CD4-positive, alpha-beta memory T cell (primary cell): ENCODE measurements at regions not wholly inside any gene's neighbourhood (a gene's known extent, or its start where the extent isn't known, plus 50 kb on each side); places are given as distances from the start of the nearest gene placed in this dataset.

Experiments
- CTCF ChIA-PET: fragments of 350-600 bp; sonication (Branson Sonifier 250); formaldehyde crosslinking; loops from one replicate; lab custom pipeline; 2021; ENCODE audit warnings: inconsistent platforms; ENCODE audit not compliant: partially characterized antibody; lab: Charles Lee
- POLR2A ChIA-PET: fragments of 350-600 bp; sonication (Branson Sonifier 250); formaldehyde crosslinking; loops from one replicate; lab custom pipeline; 2021; ENCODE audit not compliant: partially characterized antibody; lab: Charles Lee
- DNase-seq, 5 donors: peaks; one replicate each; pipeline versions ENCODE4 v3.0.0 to v3.0.0-alpha.2; 2020 to 2022; ENCODE audit warnings: mixed read lengths in 1 of 5
- H3K27ac ChIP-seq: one replicate; pipeline ENCODE4 v1.7.0; 2013; ENCODE audit warnings: low read depth, low read length
- H3K27me3 ChIP-seq: 2 replicates; pipeline ENCODE4 v1.7.0; 2013; ENCODE audit warnings: mild to moderate bottlenecking, low read length, moderate library complexity; ENCODE audit not compliant: insufficient read depth
- H3K36me3 ChIP-seq: 2 replicates; pipeline ENCODE4 v1.7.0; 2013; ENCODE audit warnings: mild to moderate bottlenecking, low read length, moderate library complexity; ENCODE audit not compliant: insufficient read depth
- H3K4me1 ChIP-seq: 2 replicates; pipeline ENCODE4 v1.7.0; 2013; ENCODE audit warnings: mild to moderate bottlenecking, low read length, moderate library complexity; ENCODE audit not compliant: insufficient read depth
- H3K4me3 ChIP-seq, 2 donors: one replicate each; pipeline ENCODE4 v1.7.0; 2013; ENCODE audit warnings: low read length in 2 of 2, mild to moderate bottlenecking in 1 of 2
- H3K9me3 ChIP-seq, 2 donors: one replicate each; pipeline ENCODE4 v1.7.0; 2013; ENCODE audit warnings: low read length in 2 of 2, control low read depth in 1 of 2; ENCODE audit not compliant: control insufficient read depth in 1 of 2
- H3K27ac Mint-ChIP-seq, 7 donors: one replicate each; pipeline ENCODE4 v1.8.0; 2020 to 2021; ENCODE audit warnings: mixed read lengths in 7 of 7, mild to moderate bottlenecking in 6 of 7, inconsistent platforms in 3 of 7, moderate library complexity in 3 of 7
- H3K27me3 Mint-ChIP-seq, 2 donors: one replicate each; pipeline ENCODE4 v1.8.0; 2020 to 2021; ENCODE audit warnings: mixed read lengths in 2 of 2
- H3K36me3 Mint-ChIP-seq, 2 donors: one replicate each; pipeline ENCODE4 v1.8.0; 2020 to 2021; ENCODE audit warnings: mixed read lengths in 2 of 2, inconsistent platforms in 1 of 2, mild to moderate bottlenecking in 1 of 2
- H3K4me1 Mint-ChIP-seq, 4 donors: one replicate each; pipeline ENCODE4 v1.8.0; 2020 to 2021; ENCODE audit warnings: mixed read lengths in 4 of 4, mild to moderate bottlenecking in 1 of 4
- H3K4me3 Mint-ChIP-seq, 8 donors: one replicate each; pipeline ENCODE4 v1.8.0; 2020 to 2021; ENCODE audit warnings: mixed read lengths in 8 of 8, mild to moderate bottlenecking in 7 of 8, moderate library complexity in 6 of 8, inconsistent platforms in 3 of 8
- H3K9me3 Mint-ChIP-seq, 8 donors: one replicate each; pipeline ENCODE4 v1.8.0; 2020 to 2021; ENCODE audit warnings: mixed read lengths in 8 of 8, mild to moderate bottlenecking in 5 of 8, inconsistent platforms in 3 of 8, moderate library complexity in 1 of 8
- intact Hi-C: fragments of 100-400 bp; cut with micrococcal nuclease; formaldehyde crosslinking; loops from one replicate; pipeline ENCODE4 v1.15.1; 2023

DNA sequence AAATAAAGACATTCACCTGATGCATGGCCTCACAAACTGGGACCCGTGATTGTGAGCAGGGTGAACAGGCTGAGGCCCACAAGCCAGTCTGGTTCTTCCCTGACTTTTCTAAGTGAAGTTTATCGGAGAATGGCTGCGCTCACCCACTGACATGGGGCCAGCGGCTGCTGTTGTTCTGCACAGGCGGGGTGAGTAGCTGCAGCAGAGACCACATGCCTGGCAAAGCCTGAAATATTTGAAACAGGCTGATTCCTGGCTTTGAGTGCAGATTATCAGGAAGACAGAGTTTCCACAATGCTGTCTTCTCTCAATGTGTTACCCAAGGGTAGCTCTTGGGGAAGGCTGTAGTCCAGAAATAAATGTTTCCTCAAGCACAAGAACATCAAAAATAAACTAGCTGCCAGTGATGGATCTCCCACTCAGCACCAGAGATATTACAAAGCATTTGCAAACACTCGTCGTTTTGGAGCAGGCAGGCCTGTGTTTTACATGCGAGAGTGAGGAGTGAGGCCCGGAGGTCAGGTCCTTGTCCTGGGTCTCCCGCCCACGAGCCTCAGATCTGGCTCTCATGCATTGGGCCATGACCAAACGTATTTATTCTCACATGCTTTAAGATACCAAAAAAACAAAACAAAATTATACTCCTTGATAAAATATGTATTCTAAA, 647.1 kb downstream of the GALR1 start:
- intact Hi-C loops: no loop called here
- ChIA-PET CTCF (interaction anchor here (1.5 kb wide), 1 partner anchor 14 kb away, joined by 3 read pairs; no protein-coding TSS in a partner anchor), POLR2A (no interaction called here)
- Histone ChIP-seq H3K27ac (no peak overlapping the region), H3K27me3 (no peaks in the 10 kb centered on the region), H3K36me3 (no peaks in the 10 kb centered on the region), H3K4me1 (peaks cover 5% of the 10 kb centered on the region), H3K4me3 (no peak overlapping the region), H3K9me3 (no peaks in the 10 kb centered on the region)
- Mint-ChIP-seq H3K27me3 (peaks cover 10 to 12% of the 10 kb centered on the region in 2 donors), H3K27ac (no peak overlapping the region), H3K36me3 (no peaks in the 10 kb centered on the region), H3K4me3 (no peak overlapping the region), H3K9me3 (no peaks in the 10 kb centered on the region), H3K4me1 (peaks cover 0 to 4% (median 2%) of the 10 kb centered on the region in 4 donors)
- DNase-seq: no peak

DNA sequence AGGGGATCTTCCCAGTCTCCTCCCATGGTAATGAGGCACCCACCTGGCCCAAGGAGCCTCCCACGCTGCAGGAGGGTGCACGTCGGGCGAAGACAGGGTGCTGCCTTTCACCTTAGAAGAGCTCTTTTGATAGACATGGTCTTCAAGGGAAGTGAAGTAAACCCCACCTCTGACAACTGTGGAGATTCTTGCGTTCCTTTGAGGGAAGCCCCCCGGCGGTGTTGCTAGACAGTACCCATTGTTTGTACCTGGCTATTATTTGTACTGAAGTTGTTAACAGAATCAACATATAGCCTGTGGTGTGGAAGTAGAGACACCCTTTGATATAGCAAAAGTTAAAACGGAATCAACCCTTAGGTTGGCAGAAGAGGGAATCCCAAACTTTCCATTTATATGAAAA, 648.0 kb downstream of the GALR1 start:
- no peak overlapping the region for H3K27ac ChIP-seq
- peaks cover 0 to 4% (median 2%) of the 10 kb centered on the region in 4 donors for H3K4me1 Mint-ChIP-seq
- no peak overlapping the region for H3K4me3 ChIP-seq
- H3K36me3 Mint-ChIP-seq: no peaks in the 10 kb centered on the region
- H3K4me3 Mint-ChIP-seq: no peak overlapping the region
- H3K36me3 ChIP-seq: no peaks in the 10 kb centered on the region
- no peaks in the 10 kb centered on the region for H3K9me3 Mint-ChIP-seq
- no peak overlapping the region for H3K27ac Mint-ChIP-seq
- peaks cover 10 to 12% of the 10 kb centered on the region in 2 donors for H3K27me3 Mint-ChIP-seq
- H3K4me1 ChIP-seq: peaks cover 5% of the 10 kb centered on the region
- ChIA-PET CTCF (interaction anchor here (1.5 kb wide), 1 partner anchor 13 kb away, joined by 3 read pairs; no protein-coding TSS in a partner anchor), POLR2A (no interaction called here)
- DNase-seq: no peak
- H3K9me3 ChIP-seq: no peaks in the 10 kb centered on the region
- intact Hi-C loops: no loop called here
- no peaks in the 10 kb centered on the region for H3K27me3 ChIP-seq

DNA sequence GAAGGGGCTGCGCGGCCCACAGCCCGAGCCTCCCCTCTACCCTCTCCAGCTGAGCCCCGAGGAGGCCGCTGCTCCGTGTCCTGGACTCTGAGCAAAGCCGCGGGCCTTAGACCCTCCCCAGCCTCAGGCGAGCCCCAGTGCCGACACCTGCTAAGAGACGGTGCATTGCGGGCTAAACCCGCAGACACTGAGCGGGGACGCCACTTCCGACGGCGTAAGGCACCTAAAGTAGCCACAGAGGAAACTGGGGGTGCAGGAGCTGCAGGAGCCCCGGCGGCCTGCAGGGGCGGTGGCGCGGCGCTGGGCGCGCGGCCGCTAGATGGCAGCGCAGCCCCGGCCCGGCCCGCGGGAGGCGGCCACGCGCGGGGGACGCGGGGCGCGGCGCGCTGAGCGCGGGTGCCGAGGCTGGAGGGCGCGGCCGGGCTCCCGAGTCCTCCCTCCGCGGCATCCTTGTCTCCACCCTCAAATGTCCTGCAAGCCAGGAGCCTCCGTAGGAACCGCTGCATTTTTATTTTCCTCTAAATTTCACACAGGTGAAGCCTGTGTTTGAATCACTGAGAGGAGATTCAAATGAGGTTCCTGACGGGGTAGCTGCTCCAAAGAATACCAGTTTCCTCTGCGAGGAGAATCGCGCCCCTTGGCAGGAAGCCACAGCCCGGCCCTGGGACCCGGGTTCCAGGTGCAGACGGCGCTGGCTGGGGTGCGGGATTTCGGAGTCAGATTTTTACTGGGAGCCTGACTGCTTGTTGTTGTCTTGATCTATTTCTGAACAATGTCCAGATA, 650.5 kb downstream of the GALR1 start:
- Mint-ChIP-seq H3K9me3 (no peaks in the 10 kb centered on the region), H3K36me3 (no peaks in the 10 kb centered on the region), H3K27ac (no peak overlapping the region), H3K4me1 (peaks cover 0 to 4% (median 2%) of the 10 kb centered on the region in 4 donors), H3K4me3 (peak overlapping the region in 7 of 8 donors; percentile 35 to 76 (median 52)), H3K27me3 (peaks cover 0 to 10% of the 10 kb centered on the region in 2 donors)
- H3K36me3 ChIP-seq: no peaks in the 10 kb centered on the region
- no peak overlapping the region for H3K4me3 ChIP-seq
- peaks cover 5% of the 10 kb centered on the region for H3K4me1 ChIP-seq
- no peaks in the 10 kb centered on the region for H3K9me3 ChIP-seq
- H3K27me3 ChIP-seq: no peaks in the 10 kb centered on the region
- no peak overlapping the region for H3K27ac ChIP-seq
- ChIA-PET CTCF (interaction anchor here (0.8 to 1.5 kb wide), 4 partner anchors 9 to 100 kb away, joined by 3 to 5 read pairs (median 3); no protein-coding TSS in a partner anchor), POLR2A (no interaction called here)
- DNase-seq: peak; percentile 43 to 61 (median 54)
- intact Hi-C loops: loop anchor here (5.0 kb wide), 1 partner anchor 1347 kb away; no protein-coding TSS in a partner anchor

DNA sequence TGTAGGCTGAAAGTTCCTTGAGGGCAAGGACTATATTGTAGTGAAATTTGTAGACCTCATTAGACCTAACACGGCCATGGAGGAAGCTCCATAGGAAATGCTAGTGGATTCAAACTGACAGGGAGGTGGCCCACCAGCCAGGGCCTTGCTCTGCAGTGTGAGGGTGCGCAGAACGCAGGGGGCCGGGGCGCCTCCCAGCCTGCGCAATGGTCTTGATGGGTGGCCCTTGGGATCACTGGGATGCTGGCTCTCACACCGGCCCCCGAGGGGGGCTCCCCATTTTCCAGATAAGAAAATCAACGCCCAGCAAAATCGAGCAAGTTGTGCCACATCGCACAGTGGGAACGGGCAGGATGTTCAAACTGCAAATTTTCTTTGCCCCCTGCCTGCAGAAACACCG, 655.4 kb downstream of the GALR1 start:
- Histone ChIP-seq H3K27ac (no peak overlapping the region), H3K9me3 (no peaks in the 10 kb centered on the region), H3K4me1 (no peaks in the 10 kb centered on the region), H3K4me3 (no peak overlapping the region), H3K27me3 (no peaks in the 10 kb centered on the region), H3K36me3 (no peaks in the 10 kb centered on the region)
- Mint-ChIP-seq H3K27ac (no peak overlapping the region), H3K36me3 (no peaks in the 10 kb centered on the region), H3K4me1 (peaks cover 0 to under 1% (median 0%) of the 10 kb centered on the region in 4 donors), H3K4me3 (no peak overlapping the region), H3K27me3 (peaks cover 0 to 1% of the 10 kb centered on the region in 2 donors), H3K9me3 (no peaks in the 10 kb centered on the region)
- ChIA-PET POLR2A (no interaction called here), CTCF (no interaction called here)
- DNase-seq: no peak
- intact Hi-C loops: no loop called here

DNA sequence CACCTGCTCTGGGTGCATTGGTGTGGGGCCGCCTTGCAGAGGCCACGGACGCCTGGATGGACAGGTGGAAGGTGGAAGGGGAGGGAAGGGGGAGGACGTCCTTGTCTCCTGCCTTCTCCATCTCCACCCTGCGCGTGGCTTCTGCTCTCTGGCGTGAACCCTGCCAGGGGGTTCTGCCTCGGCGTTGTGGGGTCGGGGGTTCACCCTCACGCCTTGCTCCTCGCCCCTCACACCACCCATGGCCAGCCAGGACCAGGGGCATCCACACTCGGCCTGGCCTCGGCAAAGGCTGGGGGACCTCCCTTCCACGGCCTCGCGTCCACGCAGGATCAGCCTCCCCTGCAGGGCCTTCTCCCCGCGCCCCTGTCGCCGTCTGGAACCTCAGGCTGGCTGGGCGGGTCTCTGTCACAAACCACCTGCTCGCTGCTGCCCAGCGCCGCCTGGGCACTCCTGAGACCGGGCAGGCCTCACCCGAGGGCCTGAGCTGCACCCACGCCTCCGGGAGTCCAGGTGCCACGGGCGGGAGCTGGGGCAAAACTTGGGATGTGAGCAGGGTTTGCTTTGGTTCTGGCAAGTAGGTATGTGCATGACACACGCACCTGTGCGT, 655.9 kb downstream of the GALR1 start:
- Mint-ChIP-seq H3K27me3 (peaks cover 0 to 1% of the 10 kb centered on the region in 2 donors), H3K36me3 (no peaks in the 10 kb centered on the region), H3K9me3 (no peaks in the 10 kb centered on the region), H3K4me1 (no peaks in the 10 kb centered on the region), H3K27ac (no peak overlapping the region), H3K4me3 (no peak overlapping the region)
- Histone ChIP-seq H3K4me1 (no peaks in the 10 kb centered on the region), H3K27me3 (no peaks in the 10 kb centered on the region), H3K36me3 (no peaks in the 10 kb centered on the region), H3K9me3 (no peaks in the 10 kb centered on the region), H3K27ac (no peak overlapping the region), H3K4me3 (no peak overlapping the region)
- peak in 1 of 5 donors; percentile 30 for DNase-seq
- intact Hi-C loops: no loop called here
- ChIA-PET CTCF (no interaction called here), POLR2A (no interaction called here)

DNA sequence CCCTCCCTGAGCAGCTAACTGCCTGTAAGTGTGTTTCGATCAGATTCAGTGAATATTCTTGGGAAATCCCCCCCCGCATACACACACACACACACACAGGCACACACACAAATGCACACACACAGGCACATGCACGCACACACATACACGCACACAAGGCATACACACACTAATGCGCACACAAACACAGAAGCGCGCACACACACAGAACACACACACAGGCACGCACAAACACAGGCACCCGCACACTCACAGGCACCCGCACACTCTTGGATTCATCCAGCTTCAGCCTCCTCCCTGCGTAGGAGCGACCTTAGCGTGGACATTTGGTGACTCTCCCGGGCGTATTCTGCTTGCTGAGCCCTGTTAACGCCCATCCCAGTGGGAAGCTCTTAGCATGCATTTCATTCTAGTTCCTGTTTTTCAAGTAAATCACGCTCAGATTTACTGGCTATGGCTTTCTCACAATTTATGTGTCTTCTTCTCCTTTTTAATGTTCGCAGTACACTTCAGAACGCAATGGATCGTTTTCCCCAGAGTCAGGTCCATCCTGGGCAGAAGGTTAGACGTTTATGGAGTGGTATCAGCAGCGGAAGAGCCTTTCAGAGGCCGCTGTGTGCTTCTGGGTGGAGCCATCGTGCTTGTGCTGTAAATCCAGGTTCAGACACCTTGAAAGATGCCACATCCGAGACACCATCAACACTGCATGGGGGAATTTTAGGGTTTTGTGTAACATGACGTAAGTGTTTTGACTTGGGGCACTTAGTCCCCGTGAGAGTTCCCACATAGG, 656.6 kb downstream of the GALR1 start:
- Mint-ChIP-seq H3K36me3 (no peaks in the 10 kb centered on the region), H3K27ac (no peak overlapping the region), H3K4me3 (no peak overlapping the region), H3K4me1 (no peaks in the 10 kb centered on the region), H3K27me3 (peaks cover 0 to 1% of the 10 kb centered on the region in 2 donors), H3K9me3 (no peaks in the 10 kb centered on the region)
- no peak for DNase-seq
- CTCF ChIA-PET: no interaction called here
- no peaks in the 10 kb centered on the region for H3K27me3 ChIP-seq
- no peaks in the 10 kb centered on the region for H3K36me3 ChIP-seq
- no peak overlapping the region for H3K4me3 ChIP-seq
- no peak overlapping the region for H3K27ac ChIP-seq
- intact Hi-C loops: no loop called here
- H3K9me3 ChIP-seq: no peaks in the 10 kb centered on the region
- POLR2A ChIA-PET: no interaction called here
- H3K4me1 ChIP-seq: no peaks in the 10 kb centered on the region
